Mesodermal cell (in vitro differentiated cells): ENCODE measurements at regions not wholly inside any gene's neighbourhood (a gene's known extent, or its start where the extent isn't known, plus 50 kb on each side); places are given as distances from the start of the nearest gene placed in this dataset.
"Not testable (repeated sequence)": the region's sequence is repeated elsewhere in the genome, so short reads cannot be mapped to it uniquely, and the experiment has no call there.

Experiments used
- H3K27ac ChIP-seq: 2 replicates; pipeline ENCODE4 v1.7.0; 2013; ENCODE audit warnings: mild to moderate bottlenecking, low read depth, low read length, moderate library complexity; ENCODE audit not compliant: severe bottlenecking
- H3K36me3 ChIP-seq: 2 replicates; pipeline ENCODE4 v1.7.1; 2013; ENCODE audit warnings: mild to moderate bottlenecking, low read length, moderate library complexity; ENCODE audit not compliant: control insufficient read depth, insufficient read depth
- H3K4me1 ChIP-seq: one replicate; pipeline ENCODE4 v1.7.1; 2013; ENCODE audit warnings: mild to moderate bottlenecking, low read length; ENCODE audit not compliant: insufficient read depth, control insufficient read depth, poor library complexity, severe bottlenecking
- H3K4me3 ChIP-seq: 2 replicates; pipeline ENCODE4 v1.7.0; 2013; ENCODE audit warnings: low read length, control low read depth, mild to moderate bottlenecking; ENCODE audit not compliant: insufficient read depth, poor library complexity, severe bottlenecking; ENCODE audit errors: extremely low read depth
- H3K9me3 ChIP-seq: 2 replicates; pipeline ENCODE4 v1.7.1; 2013; ENCODE audit warnings: mild to moderate bottlenecking, low read length, moderate library complexity; ENCODE audit not compliant: control insufficient read depth
- WGBS, 2 experiments: methylation state at CpG; one replicate each; pipeline ENCODE4 v1.1.5; 2013; ENCODE audit warnings: missing lambda C conversion rate in 2 of 2; ENCODE audit not compliant: insufficient coverage in 2 of 2; 5-methylcytosine and 5-hydroxymethylcytosine counted together

GRCh38 chr1:115456441-115456961 lies 118.5 kb upstream of the NGF start:
- 89 to 90% methylated on average over 7 to 8 of the region's 11 CpGs for WGBS, 2 experiments
- no peaks in the 10 kb centered on the region for H3K9me3 ChIP-seq
- H3K4me1 ChIP-seq: no peaks in the 10 kb centered on the region
- H3K4me3 ChIP-seq: no peak overlapping the region
- H3K36me3 ChIP-seq: no peaks in the 10 kb centered on the region
- H3K27ac ChIP-seq: no peak overlapping the region

DNA sequence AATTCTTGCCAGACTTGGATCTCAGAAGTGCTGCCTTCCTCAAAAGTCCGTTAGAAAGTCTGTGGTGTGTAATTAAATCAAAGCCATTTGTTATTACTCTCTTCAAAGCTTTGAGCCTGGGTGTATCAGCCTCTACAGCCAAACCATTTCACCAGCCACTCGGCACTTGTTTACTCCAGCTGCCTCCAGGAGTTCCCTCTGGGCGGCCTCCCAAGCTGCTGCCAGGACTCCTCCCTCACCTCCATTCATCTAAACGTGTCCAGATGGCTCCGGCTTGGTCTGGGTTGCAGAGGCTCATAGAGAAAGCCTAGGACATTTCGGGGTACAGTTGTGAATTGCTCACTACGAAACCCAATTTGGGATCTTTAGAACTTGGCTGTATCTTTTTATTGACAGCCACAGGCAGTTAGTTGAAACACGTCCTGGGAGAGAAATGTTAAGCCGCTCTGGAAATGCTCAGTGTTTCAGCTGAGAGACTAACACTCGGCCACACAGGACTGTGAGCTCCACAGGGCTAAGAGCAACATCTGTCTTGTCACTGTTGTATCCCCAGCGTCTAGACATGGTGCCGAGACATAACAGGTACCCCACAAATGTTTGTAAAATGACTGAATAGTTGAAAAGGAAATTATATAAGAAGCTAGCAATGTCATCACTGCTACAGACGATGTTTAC lies 116.9 kb upstream of the NGF start:
- Histone ChIP-seq H3K9me3 (no peaks in the 10 kb centered on the region), H3K4me1 (no peaks in the 10 kb centered on the region), H3K27ac (no peak overlapping the region), H3K4me3 (no peak overlapping the region), H3K36me3 (no peaks in the 10 kb centered on the region)
- WGBS, 2 experiments: 86 to 89% methylated on average over 9 to 12 of the region's 13 CpGs

- 80 to 100% methylated on average over 1 of the region's 2 CpGs for WGBS, 2 experiments
- Histone ChIP-seq H3K4me1 (no peaks in the 10 kb centered on the region), H3K4me3 (no peak overlapping the region), H3K27ac (no peak overlapping the region), H3K36me3 (no peaks in the 10 kb centered on the region), H3K9me3 (no peaks in the 10 kb centered on the region)
These were observed 115.6 kb upstream of the NGF start for GRCh38 chr1:115453666-115454065.

GRCh38 chr1:115452600-115453329 lies 114.7 kb upstream of the NGF start:
- Histone ChIP-seq H3K4me3 (no peak overlapping the region), H3K9me3 (no peaks in the 10 kb centered on the region), H3K4me1 (no peaks in the 10 kb centered on the region), H3K36me3 (no peaks in the 10 kb centered on the region), H3K27ac (no peak overlapping the region)
- 88 to 100% methylated on average over 2 to 3 of the region's 6 CpGs for WGBS, 2 experiments

DNA sequence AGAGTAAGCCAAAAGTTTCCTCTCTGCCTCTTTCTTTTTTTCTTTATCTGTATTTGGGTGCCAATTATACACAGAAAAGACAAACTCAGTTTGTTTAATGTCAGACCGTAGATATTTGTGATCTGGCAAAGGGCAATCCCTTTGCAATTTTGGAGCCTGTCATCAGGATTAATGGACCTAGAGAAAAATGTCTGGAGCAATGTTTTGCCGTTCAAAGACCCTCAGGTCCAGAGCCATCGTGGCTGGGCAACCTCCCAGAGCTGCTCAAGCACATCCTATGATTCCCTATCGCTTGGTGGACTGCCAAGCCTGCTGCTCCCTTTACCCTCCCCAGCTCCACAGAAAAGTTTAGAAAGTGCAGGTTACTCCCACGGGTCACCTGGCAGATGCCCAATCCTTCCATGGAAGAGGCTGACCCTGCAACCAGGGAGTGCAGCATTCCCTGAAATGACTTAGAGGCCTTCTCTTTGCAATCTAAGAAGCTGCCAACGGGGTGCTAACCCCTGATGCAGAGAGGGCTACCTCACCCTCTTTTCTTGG lies 112.5 kb upstream of the NGF start:
- WGBS, 2 experiments: 88 to 91% methylated on average over 4 to 5 of the region's 6 CpGs

DNA sequence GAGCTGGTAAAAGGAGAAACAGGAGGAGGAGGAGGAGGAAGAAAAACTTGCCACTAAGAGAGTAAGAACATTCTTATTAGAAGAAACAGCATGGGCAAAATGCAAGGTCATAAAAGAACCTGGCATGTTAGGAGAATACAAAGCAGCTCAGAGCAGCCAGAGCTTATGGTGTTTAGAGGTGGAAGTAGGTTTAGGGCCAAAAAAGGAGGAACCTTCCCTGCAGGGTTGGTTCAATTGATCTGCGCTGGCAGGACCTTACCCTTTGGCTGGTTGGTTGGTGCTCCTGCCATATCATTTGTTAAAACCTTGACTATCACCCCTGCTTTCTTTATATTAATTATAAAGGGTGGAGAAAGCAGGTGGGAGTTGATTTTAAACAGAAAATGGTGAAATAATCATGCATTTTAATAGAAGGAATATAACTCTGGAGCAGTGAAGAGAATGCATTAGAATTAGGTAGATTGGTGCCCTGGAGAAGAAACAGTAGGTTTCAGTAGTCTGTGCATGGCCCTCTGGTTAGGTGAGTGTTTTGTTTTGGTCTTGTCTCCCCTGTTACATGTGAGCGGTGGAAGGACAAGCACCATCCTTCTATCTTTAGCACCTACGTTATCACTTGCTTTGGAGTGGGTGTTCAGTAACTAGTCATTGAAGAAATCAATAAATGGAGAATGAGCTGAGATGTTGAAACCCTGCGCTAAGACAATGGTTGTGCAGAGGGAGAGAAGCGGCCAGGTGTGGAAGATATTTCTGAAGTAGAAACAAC lies 110.4 kb upstream of the NGF start:
- 100% methylated on average over 3 of the region's 5 CpGs; no CpG with 5 or more reads in 1 of the 2 experiments for WGBS, 2 experiments

More for the DNA sequence above, 112.5 kb upstream of the NGF start:
- H3K4me3 ChIP-seq: no peak overlapping the region
- no peak overlapping the region for H3K27ac ChIP-seq
- H3K36me3 ChIP-seq: no peaks in the 10 kb centered on the region
- H3K9me3 ChIP-seq: no peaks in the 10 kb centered on the region
- H3K4me1 ChIP-seq: no peaks in the 10 kb centered on the region

GRCh38 chr1:115447672-115448071 lies 109.6 kb upstream of the NGF start:
- H3K9me3 ChIP-seq: no peaks in the 10 kb centered on the region
- no peak overlapping the region for H3K4me3 ChIP-seq
- no CpG with 5 or more reads among the region's 3 CpGs for WGBS, 2 experiments
- no peaks in the 10 kb centered on the region for H3K4me1 ChIP-seq
- H3K36me3 ChIP-seq: no peaks in the 10 kb centered on the region
- H3K27ac ChIP-seq: no peak overlapping the region

More for the DNA sequence above, 110.4 kb upstream of the NGF start:
- no peaks in the 10 kb centered on the region for H3K36me3 ChIP-seq
- no peak overlapping the region for H3K27ac ChIP-seq
- no peaks in the 10 kb centered on the region for H3K4me1 ChIP-seq
- H3K4me3 ChIP-seq: no peak overlapping the region
- H3K9me3 ChIP-seq: no peaks in the 10 kb centered on the region

GRCh38 chr1:115445090-115445489 lies 107.0 kb upstream of the NGF start:
- Histone ChIP-seq H3K4me3 (no peak overlapping the region), H3K4me1 (peaks cover 11% of the 10 kb centered on the region), H3K9me3 (no peaks in the 10 kb centered on the region), H3K36me3 (no peaks in the 10 kb centered on the region), H3K27ac (no peak overlapping the region)

DNA sequence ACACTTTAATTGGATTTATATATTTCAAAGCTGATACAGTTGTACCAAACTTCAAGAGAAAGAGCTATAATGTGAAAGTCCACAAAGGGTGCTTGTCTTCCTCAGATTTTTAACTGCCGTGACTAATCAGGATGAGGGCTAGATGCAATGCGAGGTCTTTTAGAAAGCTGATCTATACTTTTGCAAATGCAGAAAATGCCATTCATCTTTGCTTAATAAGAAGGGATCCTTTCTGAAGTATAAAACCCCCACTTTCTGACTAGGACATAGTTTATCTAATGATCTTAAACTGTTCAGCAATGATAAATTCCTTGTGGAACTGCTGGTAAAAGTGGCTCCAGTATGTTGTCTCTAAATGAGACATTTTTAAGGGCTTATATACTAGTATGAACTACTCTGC lies 102.7 kb upstream of the NGF start:
- Histone ChIP-seq H3K4me1 (peaks cover 11% of the 10 kb centered on the region), H3K36me3 (no peaks in the 10 kb centered on the region), H3K4me3 (no peak overlapping the region), H3K9me3 (no peaks in the 10 kb centered on the region), H3K27ac (peak overlapping the region; percentile 19)
- WGBS, 2 experiments: 67% methylated on average over 2 of the region's 2 CpGs; no CpG with 5 or more reads in 1 of the 2 experiments

DNA sequence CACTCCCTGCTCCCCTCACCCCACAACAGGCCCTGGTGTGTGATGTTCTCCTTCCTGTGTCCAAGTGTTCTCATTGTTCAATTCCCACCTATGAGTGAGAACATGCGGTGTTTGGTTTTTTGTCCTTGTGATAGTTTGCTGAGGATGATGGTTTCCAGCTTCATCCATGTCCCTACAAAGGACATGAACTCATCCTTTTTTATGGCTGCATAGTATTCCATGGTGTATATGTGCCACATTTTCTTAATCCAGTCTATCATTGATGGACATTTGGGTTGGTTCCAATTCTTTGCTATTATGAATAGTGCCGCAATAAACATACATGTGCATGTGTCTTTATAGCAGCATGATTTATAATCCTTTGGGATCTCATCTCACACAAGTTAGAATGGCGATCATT lies 101.5 kb upstream of the NGF start:
- H3K27ac ChIP-seq, H3K4me3 ChIP-seq, H3K9me3 ChIP-seq, H3K36me3 ChIP-seq: not testable (repeated sequence)
- WGBS, 2 experiments: 100% methylated on average over 1 of the region's 3 CpGs; no CpG with 5 or more reads in 1 of the 2 experiments
- peaks cover 11% of the 10 kb centered on the region for H3K4me1 ChIP-seq
